GM18502 (cell line): ENCODE measurements at regions not wholly inside any gene's neighbourhood (a gene's known extent, or its start where the extent isn't known, plus 50 kb on each side); places are given as distances from the start of the nearest gene placed in this dataset.

Experiments
- ATAC-seq: cut with Tn5 transposase; IDR thresholded peaks from one replicate; pipeline ENCODE4 v1.9.1; 2021; ENCODE audit warnings: mild to moderate bottlenecking; ENCODE audit not compliant: unreplicated experiment, poor library complexity

DNA sequence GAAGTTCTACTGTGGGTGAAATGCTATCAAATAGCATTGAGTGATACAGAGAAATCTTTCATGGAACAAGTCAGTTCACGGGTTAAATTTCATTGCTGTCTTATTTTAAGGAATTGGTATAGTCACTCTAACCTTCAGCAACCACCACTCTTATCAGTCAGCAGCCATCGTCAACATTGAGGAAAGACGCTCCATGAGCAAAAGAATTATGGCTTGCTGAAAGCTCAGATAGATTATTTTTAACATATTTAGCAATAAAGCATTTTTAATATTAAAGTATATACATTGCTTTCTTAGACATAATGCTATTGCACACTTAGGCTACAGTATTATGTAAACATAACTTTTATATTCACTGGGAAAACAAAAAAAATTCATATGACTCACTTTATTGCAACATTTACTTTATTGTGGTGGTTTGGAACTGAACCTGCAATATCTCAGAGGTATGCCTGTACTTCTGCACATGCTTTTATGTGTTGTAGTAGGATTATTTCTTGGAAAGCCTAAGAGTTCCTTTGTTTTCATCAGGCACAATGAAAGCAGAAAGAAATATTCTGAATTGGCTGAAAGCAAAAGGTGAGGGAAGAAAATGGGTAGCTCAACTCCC lies 586.7 kb downstream of the GBA3 start:
- ATAC-seq, result no peak

DNA sequence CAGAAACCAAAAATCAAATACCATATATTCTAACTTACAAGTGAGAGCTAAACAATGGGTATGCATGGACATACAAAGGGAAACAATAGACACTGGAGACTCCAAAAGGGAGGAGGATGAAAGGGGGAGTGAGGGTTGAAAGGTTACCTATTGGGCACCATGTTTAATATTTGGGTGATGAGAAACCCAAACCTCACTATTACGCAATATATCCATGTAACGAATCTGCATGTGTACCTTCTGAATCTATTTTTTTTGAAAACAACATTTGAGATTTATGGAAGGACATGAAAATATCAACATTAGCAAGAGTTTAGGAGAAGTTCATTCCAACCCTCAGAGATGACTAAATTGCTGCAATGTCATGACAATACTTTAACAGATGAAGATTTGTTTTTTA lies 586.1 kb downstream of the GBA3 start:
- no peak for ATAC-seq

DNA sequence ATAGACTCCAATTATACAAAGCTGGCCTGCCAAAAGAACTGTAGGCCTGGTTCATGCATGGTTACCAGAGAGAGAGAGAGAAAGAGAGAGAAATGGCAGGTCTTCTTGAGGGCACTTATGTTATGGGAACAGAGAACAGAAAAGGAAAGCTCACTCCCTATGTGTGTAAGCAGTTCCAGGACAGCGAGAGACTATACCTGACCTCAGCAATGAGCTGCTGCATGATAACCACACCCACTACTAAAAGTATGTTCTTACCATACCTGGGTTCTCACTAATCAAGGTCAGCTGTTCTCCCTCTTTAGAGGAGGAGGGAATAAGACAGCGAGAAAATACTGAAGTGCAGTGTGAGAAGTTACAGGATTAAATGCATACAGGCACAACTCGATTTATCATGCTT lies 583.3 kb downstream of the GBA3 start:
- ATAC-seq, result no peak

DNA sequence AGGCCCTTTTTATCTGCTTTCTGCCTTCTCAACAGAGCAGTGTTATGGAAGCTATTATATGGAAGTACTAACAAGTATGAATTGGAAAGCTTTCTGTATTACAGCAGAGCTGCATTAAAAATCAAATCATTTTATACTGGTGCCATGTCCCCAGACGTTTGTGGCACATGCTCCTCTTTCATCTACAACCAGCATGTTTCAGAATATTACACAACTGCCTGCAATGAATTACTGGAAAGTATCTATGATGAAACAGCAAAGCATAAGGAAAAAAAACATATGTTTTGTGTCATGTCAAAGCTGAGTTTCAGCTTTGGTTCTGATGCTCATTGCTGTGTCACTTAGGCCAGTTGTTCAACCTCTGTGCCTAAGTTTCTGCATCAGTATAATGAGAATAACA lies 576.8 kb downstream of the GBA3 start:
- ATAC-seq, result no peak

DNA sequence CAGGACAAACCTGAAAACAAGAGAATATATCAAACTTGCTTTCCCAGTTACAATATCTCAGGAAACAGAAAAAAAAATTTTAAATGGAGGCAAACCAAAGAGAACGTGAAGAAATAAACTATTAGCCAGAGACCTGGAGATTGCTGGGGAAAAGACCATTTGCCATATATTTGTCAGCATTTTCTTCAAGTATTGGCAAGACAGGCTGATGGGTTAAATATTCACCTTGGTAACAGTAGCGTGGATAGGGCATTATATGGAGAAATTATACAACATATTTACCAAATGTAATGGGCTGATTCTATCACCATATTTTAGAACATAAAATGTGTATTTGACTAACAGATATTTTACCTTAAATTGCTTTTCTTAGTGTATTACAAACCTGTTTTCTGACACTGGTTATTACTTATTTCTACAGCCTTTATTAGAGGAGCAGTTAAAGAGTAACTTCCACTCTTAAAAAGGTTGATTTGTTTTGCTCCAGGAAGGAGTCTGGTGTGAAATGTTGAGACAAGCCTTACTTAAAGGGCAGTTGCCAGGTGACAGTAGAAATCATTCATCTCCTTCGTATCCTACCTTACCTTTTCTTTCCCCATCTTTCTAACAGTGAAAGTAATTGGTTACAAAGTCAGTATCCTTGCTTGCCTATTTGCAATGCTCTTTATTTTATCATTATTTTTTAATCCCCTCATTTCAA lies 575.5 kb downstream of the GBA3 start:
- no peak for ATAC-seq

DNA sequence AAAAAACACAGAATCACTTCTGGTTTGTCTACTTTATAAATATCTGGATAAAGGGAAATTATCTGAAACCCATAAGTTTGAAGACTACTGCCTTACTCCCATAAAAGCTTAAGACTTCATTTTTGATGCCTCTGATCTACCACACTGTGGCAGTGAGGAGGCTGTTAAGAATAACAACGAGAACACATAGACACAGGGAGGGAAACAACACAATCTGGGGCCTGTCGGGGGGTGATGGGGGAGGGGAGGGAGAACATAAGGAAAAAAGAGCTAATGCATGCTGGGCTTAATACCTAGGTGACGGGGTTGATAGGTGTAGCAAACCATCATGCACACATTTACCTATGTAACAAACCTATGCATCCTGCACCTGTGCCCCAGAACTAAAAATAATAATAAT lies 573.7 kb downstream of the GBA3 start:
- ATAC-seq, result no peak

DNA sequence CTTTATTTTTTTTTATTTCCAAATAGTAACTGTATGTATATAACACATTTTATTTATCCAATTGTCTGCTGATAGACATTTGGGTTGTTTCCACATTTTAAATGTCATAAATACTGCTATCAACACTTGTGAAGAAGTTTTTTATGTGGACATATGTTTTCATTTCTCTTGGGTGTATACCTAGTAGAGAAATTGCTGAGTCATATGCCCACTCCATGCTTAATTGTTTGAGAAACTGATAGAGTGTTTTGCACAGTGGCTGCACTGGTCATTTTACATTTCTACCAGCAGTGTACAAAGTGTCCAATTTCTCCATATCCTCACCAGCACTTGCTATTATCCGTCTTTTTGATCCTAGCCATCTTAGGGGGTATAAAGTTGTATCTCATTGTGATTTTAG lies 567.8 kb downstream of the GBA3 start:
- no peak for ATAC-seq

DNA sequence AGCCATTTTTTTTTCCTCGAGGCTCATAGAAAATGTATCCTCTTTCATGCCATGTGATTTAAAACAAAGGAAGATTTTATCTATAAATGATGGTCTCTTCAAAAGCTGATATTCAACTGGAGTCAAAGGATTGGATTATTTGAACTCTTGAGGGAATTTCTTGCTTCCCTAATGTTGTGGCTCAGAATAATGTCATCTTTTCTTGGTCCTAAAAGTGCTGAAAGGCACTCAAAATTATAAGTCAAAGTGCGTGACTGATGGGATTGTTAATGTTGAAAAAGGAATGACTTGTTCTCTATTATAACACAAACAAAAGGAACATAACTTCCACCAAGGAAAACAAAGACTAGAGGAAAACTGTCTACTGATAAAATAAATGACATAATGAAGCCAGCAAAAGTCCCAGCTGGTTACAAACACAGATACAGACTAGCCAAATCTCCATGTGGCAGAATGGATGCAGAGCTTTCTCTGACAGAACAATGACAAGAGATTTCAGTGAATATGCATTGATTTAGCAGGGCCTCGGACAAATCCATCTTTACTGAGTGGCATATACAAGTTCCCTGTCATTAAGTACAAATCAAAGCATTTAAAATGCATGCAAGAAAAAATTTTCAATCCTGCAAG lies 552.6 kb downstream of the GBA3 start:
- no peak for ATAC-seq

DNA sequence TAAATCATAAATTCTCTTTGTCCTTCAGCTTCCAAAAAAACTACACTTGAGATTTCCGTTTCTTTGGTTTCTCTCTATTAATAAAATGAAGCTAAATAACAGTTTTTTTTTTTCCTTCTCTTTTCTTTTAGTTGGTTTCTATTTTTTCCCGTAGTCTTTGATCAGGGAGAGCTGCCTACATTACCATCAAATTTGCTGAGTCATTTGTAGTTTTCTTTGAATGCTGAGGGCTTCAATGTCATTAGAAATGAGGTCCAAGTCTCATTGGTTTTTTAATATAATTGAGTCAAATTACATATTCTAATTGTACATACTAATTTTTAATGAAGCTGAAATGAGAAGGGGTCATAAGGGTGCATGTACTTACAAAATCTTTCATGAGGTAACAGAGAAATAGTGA lies 550.2 kb downstream of the GBA3 start:
- ATAC-seq, result no peak

DNA sequence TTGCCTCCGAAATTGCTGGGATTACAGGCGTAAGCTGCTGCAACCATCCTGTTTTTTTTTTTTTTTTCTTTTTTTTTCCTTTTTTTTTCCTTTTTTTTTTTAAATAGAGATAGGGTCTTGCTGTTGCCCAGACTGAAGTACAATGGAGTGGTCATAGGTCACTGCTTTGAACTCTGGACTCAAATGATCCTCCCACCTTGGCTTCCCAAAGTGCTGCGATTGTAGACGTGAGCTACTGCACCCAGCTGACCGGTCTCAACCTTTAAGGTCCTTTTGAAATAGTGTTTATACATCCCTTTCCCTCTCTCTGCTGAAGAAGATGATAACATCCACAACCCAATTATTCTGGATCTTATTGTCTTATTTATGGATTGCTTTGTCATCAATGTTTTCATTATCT lies 548.7 kb downstream of the GBA3 start:
- no peak for ATAC-seq

DNA sequence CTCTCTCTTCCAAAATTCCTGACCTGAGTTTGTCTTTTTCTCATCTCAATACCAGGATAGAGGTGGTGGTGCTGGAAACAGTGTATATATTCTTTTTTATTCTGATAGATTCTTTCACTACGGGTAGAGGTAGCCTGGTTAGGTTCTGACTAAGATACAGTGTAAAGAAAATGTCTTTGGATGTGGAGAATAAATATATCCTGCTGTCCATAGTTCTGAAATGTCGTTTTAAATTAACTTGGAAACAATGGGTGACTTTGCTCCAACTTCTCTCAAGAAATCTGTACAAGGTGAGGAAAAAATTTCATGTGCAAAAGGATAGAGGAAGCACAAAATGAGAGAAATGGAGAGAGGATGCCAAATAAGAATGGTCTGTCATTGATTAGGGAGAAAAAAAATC lies 546.1 kb downstream of the GBA3 start:
- ATAC-seq, result no peak

DNA sequence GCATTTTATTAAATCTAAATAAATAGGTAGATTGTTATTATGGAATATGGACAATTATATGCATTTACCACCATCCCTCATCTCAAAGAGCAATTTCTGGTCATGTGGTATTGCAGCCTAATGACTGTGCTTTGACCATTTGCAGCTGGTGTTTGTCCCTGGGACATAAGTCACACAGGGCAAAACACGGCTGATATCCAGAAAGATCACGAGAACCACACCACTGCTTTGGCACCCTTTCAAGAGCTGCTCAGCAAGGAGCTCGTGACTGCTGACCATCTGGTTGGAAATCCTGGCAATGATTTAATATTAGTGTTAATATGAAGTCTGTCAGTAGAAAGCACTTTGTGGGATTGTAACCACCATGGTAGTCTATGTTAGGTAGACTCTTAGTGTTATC lies 545.0 kb downstream of the GBA3 start:
- ATAC-seq, result no peak

DNA sequence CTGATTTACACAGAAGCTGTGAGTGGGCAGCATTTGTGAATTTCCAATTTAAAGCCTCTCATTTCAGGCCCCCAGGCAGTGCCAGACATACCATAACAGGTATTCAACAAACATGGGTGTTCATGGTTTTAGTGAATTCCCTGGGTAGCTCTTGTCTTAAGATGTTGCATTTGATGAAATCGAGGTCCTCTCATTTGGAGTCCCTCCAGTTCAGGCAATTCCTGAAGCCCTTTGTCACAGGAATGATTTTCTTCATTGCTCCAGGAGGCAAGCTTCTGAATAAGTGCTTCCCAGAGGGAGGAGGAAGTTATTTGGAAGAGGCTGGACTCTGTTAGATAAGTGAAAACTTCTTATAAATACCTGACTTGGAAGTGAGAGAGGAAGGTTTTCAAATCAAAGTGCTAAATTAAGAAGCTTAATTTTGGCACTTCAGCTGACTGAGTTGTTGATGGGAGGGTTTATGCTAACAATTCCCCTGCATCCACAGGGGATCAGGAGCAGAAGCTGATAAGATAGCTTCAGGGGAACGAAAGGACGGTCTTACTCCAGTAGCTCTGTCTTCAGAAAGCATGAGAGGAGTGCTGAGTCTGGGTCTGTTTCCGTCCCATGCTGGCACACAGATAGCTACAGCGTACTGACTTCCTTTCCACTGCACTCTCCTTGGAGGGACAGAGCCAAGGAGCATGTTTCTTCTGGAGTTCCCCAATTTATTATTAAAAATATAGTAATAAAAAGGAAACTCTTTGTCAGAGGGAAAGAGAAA lies 543.1 kb downstream of the GBA3 start:
- ATAC-seq, result no peak

DNA sequence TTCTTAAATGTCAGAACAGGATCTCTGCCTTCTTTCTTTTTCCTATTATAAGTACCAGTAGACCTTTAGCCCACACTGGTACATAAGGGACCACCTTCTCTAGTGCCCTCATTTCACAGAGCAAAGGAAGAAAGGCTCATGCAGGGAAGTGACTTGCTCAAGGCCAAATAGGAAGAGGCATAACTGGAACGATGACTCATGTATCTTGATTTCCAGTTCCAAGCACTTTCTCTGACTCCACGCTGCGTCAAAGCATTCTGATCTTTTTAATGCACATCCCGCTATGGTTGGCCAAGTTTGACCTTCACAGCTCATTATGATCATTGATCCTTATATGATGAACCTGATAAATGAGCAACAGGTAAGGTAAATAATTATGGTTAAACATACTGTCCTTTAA lies 542.0 kb downstream of the GBA3 start:
- no peak for ATAC-seq

DNA sequence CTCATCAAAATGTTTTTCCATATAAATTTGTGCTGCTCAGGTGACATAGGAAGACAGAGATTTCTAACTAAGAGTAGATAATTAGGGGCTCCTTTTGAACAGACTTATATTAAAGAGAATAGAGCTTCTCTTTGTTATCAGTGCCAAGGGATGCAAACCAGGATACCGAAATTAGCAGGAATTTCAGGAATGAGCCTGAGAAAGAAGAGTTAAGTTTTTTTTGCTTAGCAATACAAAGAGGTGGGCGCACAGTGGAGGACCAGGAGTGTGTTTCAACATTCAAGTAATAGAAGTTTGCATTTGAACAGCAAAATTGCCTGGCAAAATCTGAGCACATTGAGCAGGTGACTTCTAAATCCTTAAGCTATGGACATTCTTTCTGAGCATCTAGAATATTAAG lies 541.3 kb downstream of the GBA3 start:
- ATAC-seq, result no peak

DNA sequence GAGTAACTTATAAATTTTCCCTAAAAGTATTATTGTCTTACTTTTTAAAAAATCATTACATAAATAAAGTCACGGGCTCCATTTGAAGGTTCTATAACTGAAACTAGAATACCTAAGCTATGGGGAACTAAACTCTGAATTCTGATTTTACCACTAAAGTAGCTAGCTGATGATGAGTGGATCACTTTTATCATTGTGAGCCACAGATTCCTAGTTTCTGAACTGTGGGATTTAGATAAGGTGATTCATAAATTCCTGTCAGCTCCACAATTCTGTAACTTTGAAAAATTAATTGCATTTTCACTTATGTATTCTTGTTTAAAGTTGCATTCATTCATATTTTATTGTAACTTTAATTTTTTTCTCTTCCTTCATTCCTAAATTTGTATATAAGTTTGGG lies 540.9 kb downstream of the GBA3 start:
- no peak for ATAC-seq

DNA sequence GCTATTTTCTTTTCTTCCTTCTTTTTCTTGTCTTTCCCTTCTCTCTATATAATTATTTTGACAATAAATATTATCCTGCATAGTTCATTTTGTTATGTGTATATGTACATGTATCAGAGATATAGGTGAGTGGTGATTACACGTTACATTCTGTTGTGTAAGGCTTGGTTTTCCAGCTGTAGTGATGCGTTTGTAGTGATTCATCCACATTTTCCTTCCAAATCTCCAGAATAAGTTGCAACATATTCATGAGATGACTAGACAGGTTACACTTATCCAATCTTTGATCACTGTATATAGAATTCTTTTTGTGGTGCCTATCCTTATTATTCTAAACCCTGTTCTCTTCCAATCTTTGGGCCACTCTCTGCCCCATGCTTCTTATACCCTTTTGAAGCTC lies 540.2 kb downstream of the GBA3 start:
- ATAC-seq, result no peak

DNA sequence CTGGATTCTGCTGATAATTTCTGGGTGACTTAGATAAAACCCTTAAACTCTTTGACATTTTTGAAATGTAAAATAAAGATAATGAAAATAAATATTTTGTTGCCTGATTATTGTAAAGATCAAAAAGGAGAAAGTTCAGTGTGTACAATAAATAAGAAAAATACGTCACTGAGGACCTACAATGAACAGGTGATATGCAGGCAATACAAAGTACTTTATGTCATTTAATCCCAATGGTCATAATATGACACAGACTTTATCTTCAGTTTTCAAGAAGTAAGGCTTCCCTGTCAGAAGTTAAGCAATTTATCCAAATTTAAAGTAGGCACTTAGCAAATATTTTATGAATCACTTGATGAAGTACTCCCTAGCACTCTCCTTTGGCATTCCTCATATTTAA lies 532.8 kb downstream of the GBA3 start:
- no peak for ATAC-seq

DNA sequence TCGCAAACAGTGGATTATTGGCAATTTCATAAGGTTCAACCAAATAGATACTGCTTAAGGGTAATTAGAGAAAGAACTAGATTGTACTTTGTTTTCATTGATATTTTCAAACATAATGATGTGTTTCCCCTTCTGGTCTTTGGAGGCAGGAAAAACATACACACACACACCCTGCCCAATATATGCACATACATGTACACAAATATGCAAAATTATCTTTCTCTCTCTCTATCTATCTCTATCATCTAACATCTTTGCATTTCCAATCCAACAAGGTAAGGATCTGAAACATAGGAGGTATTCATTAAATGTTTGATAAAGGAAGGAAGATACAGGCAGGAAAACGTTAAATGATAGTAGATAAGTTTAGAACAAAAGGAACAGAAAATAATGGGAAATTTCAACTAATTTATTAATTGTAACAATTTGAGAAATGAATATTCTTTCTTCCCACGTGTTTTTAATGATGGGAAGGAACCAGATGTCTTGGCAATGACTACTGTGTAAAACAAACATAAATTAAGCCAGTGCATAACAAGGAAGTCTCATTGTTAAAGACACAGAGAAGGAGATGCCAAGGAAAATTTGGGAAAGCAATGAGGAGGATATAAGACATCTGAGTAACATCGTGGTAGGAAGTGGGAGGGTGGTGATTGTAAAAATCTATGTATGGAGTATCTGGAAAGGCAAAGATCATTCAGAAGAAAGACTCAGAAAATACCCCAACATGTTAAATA lies 532.1 kb downstream of the GBA3 start:
- ATAC-seq, result no peak

DNA sequence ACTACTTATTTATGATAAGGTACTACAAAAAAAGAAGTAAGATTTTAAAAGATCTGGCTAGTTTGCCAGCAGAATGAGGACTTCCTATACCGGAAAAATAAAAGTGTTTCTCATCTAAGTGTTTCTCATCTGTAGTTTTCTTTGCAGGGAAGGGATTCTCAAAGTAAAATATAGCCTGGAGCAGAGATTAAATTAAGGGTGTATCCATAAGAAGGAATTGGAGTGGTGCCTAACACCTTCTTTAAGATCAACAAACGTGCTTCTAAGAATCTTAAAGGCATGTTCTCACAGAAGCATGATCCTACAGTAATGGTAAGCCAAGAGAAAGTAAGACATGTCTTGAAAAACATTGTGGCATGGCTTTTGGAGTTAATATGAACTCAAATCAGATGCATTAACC lies 528.2 kb downstream of the GBA3 start:
- no peak for ATAC-seq
